H9 (cell line): ENCODE measurements at regions not wholly inside any gene's neighbourhood (a gene's known extent, or its start where the extent isn't known, plus 50 kb on each side); places are given as distances from the start of the nearest gene placed in this dataset.

ENCODE experiments used
- DNase-seq: peaks from one replicate; pipeline ENCODE4 v3.0.0-alpha.2; 2017
- H2AFZ ChIP-seq: one replicate; pipeline ENCODE4 v1.6.1; 2013; ENCODE audit warnings: mild to moderate bottlenecking, low read length, control low read depth, moderate library complexity
- H2AK5ac ChIP-seq: 2 replicates; pipeline ENCODE4 v1.6.1; 2013; ENCODE audit warnings: low read length, control low read depth, mixed read lengths; ENCODE audit not compliant: insufficient read length
- H2BK120ac ChIP-seq: one replicate; pipeline ENCODE4 v1.6.1; 2013; ENCODE audit warnings: low read depth, mild to moderate bottlenecking, low read length, control low read depth, inconsistent platforms; ENCODE audit not compliant: poor library complexity, severe bottlenecking
- H2BK12ac ChIP-seq: 2 replicates; pipeline ENCODE4 v1.6.1; 2013; ENCODE audit warnings: low read length, control low read depth, mixed read lengths, low read depth; ENCODE audit not compliant: insufficient read length
- H2BK15ac ChIP-seq: 2 replicates; pipeline ENCODE4 v1.6.1; 2013; ENCODE audit warnings: low read depth, low read length, control low read depth
- H2BK20ac ChIP-seq: one replicate; pipeline ENCODE4 v1.6.1; 2013; ENCODE audit warnings: low read depth, mild to moderate bottlenecking, low read length, control low read depth, inconsistent platforms; ENCODE audit not compliant: poor library complexity, severe bottlenecking
- H2BK5ac ChIP-seq: 2 replicates; pipeline ENCODE4 v1.6.1; 2013; ENCODE audit warnings: low read length, control low read depth, mixed read lengths; ENCODE audit not compliant: insufficient read length
- H3K14ac ChIP-seq: 2 replicates; pipeline ENCODE4 v1.6.1; 2013; ENCODE audit warnings: low read length, control low read depth; ENCODE audit not compliant: insufficient read depth
- H3K18ac ChIP-seq: 2 replicates; pipeline ENCODE4 v1.6.1; 2013; ENCODE audit warnings: low read depth, mild to moderate bottlenecking, mixed read lengths, low read length, control low read depth; ENCODE audit not compliant: insufficient read length
- H3K23ac ChIP-seq: 2 replicates; pipeline ENCODE4 v1.6.1; 2013; ENCODE audit warnings: low read length, control low read depth, mixed read lengths, low read depth; ENCODE audit not compliant: insufficient read length
- H3K23me2 ChIP-seq: 2 replicates; pipeline ENCODE4 v1.6.1; 2013; ENCODE audit warnings: low read depth, mild to moderate bottlenecking, mixed read lengths, low read length, control low read depth; ENCODE audit not compliant: insufficient read length, poor library complexity, severe bottlenecking
- H3K27ac ChIP-seq: 2 replicates; pipeline ENCODE4 v1.5.1; 2013; ENCODE audit warnings: low read length, control low read depth, mixed read lengths, low read depth; ENCODE audit not compliant: insufficient read length
- H3K27me3 ChIP-seq: 2 replicates; pipeline ENCODE4 v1.6.1; 2013; ENCODE audit warnings: low read length, control low read depth, inconsistent platforms; ENCODE audit not compliant: insufficient read depth
- H3K4ac ChIP-seq: 2 replicates; pipeline ENCODE4 v1.6.1; 2013; ENCODE audit warnings: low read depth, mild to moderate bottlenecking, control low read depth, inconsistent platforms, low read length, moderate library complexity
- H3K4me1 ChIP-seq: 2 replicates; pipeline ENCODE4 v1.6.1; 2013; ENCODE audit warnings: low read length, control low read depth, inconsistent platforms; ENCODE audit not compliant: insufficient read depth
- H3K4me2 ChIP-seq: 2 replicates; pipeline ENCODE4 v1.6.1; 2013; ENCODE audit warnings: low read length, control low read depth, mixed read lengths; ENCODE audit not compliant: insufficient read length, insufficient read depth
- H3K56ac ChIP-seq: 2 replicates; pipeline ENCODE4 v1.6.1; 2013; ENCODE audit warnings: low read depth, mild to moderate bottlenecking, mixed read lengths, low read length, control low read depth; ENCODE audit not compliant: insufficient read length
- H3K79me1 ChIP-seq: 2 replicates; pipeline ENCODE4 v1.6.1; 2013; ENCODE audit warnings: low read depth, mild to moderate bottlenecking, moderate library complexity, low read length, control low read depth, inconsistent platforms; ENCODE audit not compliant: insufficient read depth, poor library complexity, severe bottlenecking
- H3K79me2 ChIP-seq: 2 replicates; pipeline ENCODE4 v1.6.1; 2013; ENCODE audit warnings: low read length, control low read depth, inconsistent platforms; ENCODE audit not compliant: insufficient read depth
- H3K9ac ChIP-seq: 2 replicates; pipeline ENCODE4 v1.6.1; 2013; ENCODE audit warnings: low read length, control low read depth, mixed read lengths; ENCODE audit not compliant: insufficient read length; ENCODE audit errors: extremely low read depth
- H3K9me3 ChIP-seq: one replicate; pipeline ENCODE4 v1.6.1; 2013; ENCODE audit warnings: low read depth, low read length, inconsistent platforms; ENCODE audit not compliant: control insufficient read depth
- H3T11ph ChIP-seq: one replicate; pipeline ENCODE4 v1.6.1; 2013; ENCODE audit warnings: mild to moderate bottlenecking, low read length, control low read depth, inconsistent platforms
- H4K20me1 ChIP-seq: one replicate; pipeline ENCODE4 v1.6.1; 2013; ENCODE audit not compliant: control insufficient read depth, insufficient read length, insufficient read depth
- H4K5ac ChIP-seq: 2 replicates; pipeline ENCODE4 v1.6.1; 2013; ENCODE audit warnings: low read depth, mild to moderate bottlenecking, mixed read lengths, low read length, control low read depth; ENCODE audit not compliant: insufficient read length
- H4K8ac ChIP-seq: replicated peaks from 2 replicates; pipeline ENCODE4 v1.6.1; 2013; ENCODE audit warnings: low read length, control low read depth, mixed read lengths, low read depth; ENCODE audit not compliant: insufficient read length
- H4K91ac ChIP-seq: 2 replicates; pipeline ENCODE4 v1.6.1; 2013; ENCODE audit warnings: low read depth, mild to moderate bottlenecking, moderate library complexity, mixed read lengths, low read length, control low read depth; ENCODE audit not compliant: insufficient read length
- H3K27ac Mint-ChIP-seq, 3 experiments: 2 replicates in 2 of 3; 3 replicates in 1 of 3; pipeline ENCODE4 v1.8.0; 2020 to 2021; ENCODE audit warnings: mixed read lengths in 3 of 3, mild to moderate bottlenecking in 1 of 3, moderate library complexity in 1 of 3
- H3K27me3 Mint-ChIP-seq: 2 replicates; pipeline ENCODE4 v1.8.0; 2021; ENCODE audit warnings: low read depth, mild to moderate bottlenecking, moderate library complexity, mixed read lengths
- H3K36me3 Mint-ChIP-seq, 3 experiments: 2 replicates in 2 of 3; 3 replicates in 1 of 3; pipeline ENCODE4 v1.8.0; 2020 to 2021; ENCODE audit warnings: low read depth in 3 of 3, mixed read lengths in 3 of 3; ENCODE audit not compliant: insufficient read depth in 1 of 3
- H3K4me1 Mint-ChIP-seq, 2 experiments: 2 replicates each; pipeline ENCODE4 v1.8.0; 2020; ENCODE audit warnings: mixed read lengths in 2 of 2
- H3K4me3 Mint-ChIP-seq, 2 experiments: 2 replicates in 1 of 2; 3 replicates in 1 of 2; pipeline ENCODE4 v1.8.0; 2020 to 2021; ENCODE audit warnings: mild to moderate bottlenecking in 2 of 2, mixed read lengths in 2 of 2, moderate library complexity in 1 of 2
- H3K9me3 Mint-ChIP-seq, 2 experiments: 2 replicates in 1 of 2; 3 replicates in 1 of 2; pipeline ENCODE4 v1.8.0; 2020; ENCODE audit warnings: mild to moderate bottlenecking in 2 of 2, mixed read lengths in 2 of 2, moderate library complexity in 1 of 2
- WGBS: extraction: QIAGEN DNeasy Blood & Tissue Kit; methylation state at CpG from one replicate; pipeline ENCODE4 v1.1.7; 2013; ENCODE audit warnings: missing lambda C conversion rate, low lambda C conversion rate, mixed read lengths; ENCODE audit not compliant: insufficient read length; ENCODE audit errors: extremely low coverage; 5-methylcytosine and 5-hydroxymethylcytosine counted together
- TF ChIP-seq, protein P1 (sequence below): fragments of 200-600 bp; sonication (generic); conservative IDR thresholded peaks from 3 replicates; pipeline ENCODE4 v1.8.0; 2021; ENCODE audit warnings: antibody characterized with exemption, mild to moderate bottlenecking

DNA sequence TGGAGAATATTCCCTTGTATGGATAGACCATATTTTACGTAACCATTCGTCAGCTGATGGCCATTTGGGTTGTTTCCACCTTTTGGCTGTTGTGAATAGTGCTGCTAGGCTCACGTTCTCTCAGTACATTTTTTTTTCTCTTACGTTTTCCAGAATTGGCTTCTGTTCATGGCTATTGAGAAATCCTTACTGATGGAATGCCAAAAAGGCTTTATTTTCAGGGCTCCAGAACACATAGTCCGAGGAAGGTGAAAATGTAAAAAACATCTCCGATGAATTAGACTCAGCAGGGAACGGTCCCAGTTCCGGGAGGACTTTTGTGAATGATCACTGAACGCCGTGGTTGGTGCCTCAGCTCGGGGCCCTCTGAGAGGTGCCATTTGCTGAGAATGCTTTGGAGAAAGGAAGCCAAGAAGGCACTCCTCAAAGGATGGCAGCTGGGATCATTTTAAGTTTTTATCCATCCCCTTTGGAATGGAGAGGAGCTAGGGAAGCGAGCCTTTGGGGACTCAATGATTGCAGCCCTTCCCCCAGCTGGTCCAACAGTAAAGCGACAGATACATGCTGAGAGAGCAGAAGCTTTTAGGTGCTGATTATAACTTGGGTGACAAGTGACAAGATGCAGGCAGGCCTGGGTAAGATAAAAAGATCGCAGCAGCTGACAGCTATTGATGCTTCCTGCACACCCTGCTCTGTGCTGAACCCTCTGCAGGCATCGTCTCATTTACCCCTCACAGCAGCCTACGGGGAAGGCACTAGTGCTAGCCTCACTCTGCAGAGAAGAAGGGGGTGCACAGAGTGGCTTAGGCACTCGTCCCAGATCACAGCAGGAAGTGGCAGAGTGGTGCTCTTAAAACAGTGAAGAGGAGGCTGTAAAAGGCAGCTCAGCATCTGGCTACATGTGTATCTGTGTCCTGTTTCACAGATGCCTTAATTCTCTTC is 133.4 kb upstream of the KCNG1 start:
- no peak for DNase-seq
- TF ChIP-seq, protein P1, sequence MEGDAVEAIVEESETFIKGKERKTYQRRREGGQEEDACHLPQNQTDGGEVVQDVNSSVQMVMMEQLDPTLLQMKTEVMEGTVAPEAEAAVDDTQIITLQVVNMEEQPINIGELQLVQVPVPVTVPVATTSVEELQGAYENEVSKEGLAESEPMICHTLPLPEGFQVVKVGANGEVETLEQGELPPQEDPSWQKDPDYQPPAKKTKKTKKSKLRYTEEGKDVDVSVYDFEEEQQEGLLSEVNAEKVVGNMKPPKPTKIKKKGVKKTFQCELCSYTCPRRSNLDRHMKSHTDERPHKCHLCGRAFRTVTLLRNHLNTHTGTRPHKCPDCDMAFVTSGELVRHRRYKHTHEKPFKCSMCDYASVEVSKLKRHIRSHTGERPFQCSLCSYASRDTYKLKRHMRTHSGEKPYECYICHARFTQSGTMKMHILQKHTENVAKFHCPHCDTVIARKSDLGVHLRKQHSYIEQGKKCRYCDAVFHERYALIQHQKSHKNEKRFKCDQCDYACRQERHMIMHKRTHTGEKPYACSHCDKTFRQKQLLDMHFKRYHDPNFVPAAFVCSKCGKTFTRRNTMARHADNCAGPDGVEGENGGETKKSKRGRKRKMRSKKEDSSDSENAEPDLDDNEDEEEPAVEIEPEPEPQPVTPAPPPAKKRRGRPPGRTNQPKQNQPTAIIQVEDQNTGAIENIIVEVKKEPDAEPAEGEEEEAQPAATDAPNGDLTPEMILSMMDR, result no peak
- no peak overlapping the region for H4K5ac ChIP-seq
- no peak overlapping the region for H3K27ac Mint-ChIP-seq
- peaks cover 4% of the 10 kb centered on the region; the same call in 1 of the 2 replicates for H3K4me1 ChIP-seq
- no peaks in the 10 kb centered on the region for H3K9me3 Mint-ChIP-seq
- H3K9ac ChIP-seq, result no peak overlapping the region
- H2AFZ ChIP-seq, result no peak overlapping the region
- peaks cover 9 to 11% of the 10 kb centered on the region in 2 experiments; a peak in 3 of 4 replicates for H3K4me1 Mint-ChIP-seq
- H3K4me3 Mint-ChIP-seq, result no peak overlapping the region
- no peak overlapping the region for H2BK15ac ChIP-seq
- no peak overlapping the region for H3K23ac ChIP-seq
- H3K56ac ChIP-seq, result no peak overlapping the region
- H3K27me3 ChIP-seq, result no peaks in the 10 kb centered on the region
- no peak overlapping the region for H2BK12ac ChIP-seq
- no peak overlapping the region for H3K4ac ChIP-seq
- no peak overlapping the region for H3K14ac ChIP-seq
- no peaks in the 10 kb centered on the region for H3K79me2 ChIP-seq
- H4K8ac ChIP-seq, result no peak overlapping the region
- H2AK5ac ChIP-seq, result no peak overlapping the region
- H3K23me2 ChIP-seq, result no peaks in the 10 kb centered on the region
- no peak overlapping the region for H3T11ph ChIP-seq
- no peak overlapping the region for H3K27ac ChIP-seq
- no peak overlapping the region for H4K91ac ChIP-seq
- no peak overlapping the region for H3K4me2 ChIP-seq
- no peak overlapping the region for H2BK5ac ChIP-seq
- H3K79me1 ChIP-seq, result no peaks in the 10 kb centered on the region
- H3K36me3 Mint-ChIP-seq, result no peaks in the 10 kb centered on the region; a peak in 1 of 7 replicates
- WGBS, result no CpG with 5 or more reads among the region's 17 CpGs
- H3K18ac ChIP-seq, result no peak overlapping the region
- H2BK120ac ChIP-seq, result no peak overlapping the region
- no peaks in the 10 kb centered on the region for H3K9me3 ChIP-seq
- H4K20me1 ChIP-seq, result no peaks in the 10 kb centered on the region
- peaks cover 18% of the 10 kb centered on the region for H3K27me3 Mint-ChIP-seq
- H2BK20ac ChIP-seq, result no peak overlapping the region
